ENCODE measurements at regions not wholly inside any gene's neighbourhood (a gene's known extent, or its start where the extent isn't known, plus 50 kb on each side); places are given as distances from the start of the nearest gene placed in this dataset.
"Not testable (repeated sequence)": the region's sequence is repeated elsewhere in the genome, so short reads cannot be mapped to it uniquely, and the experiment has no call there.

GRCh38 chr1:242912855-242913254, 342.2 kb downstream of the CEP170 start:
- H3K9ac ChIP-seq (ENCODE audit: low read depth, low read length, poor library complexity); H3K27me3 ChIP-seq (ENCODE audit: control insufficient read depth in 3 of 3, insufficient read depth in 3 of 3, low read depth in 1 of 3, low read length in 3 of 3); H3K4me2 ChIP-seq (ENCODE audit: insufficient read depth, low read length, poor library complexity, severe bottlenecking); H2BK12ac ChIP-seq (ENCODE audit: low read length); H2BK15ac ChIP-seq (ENCODE audit: low read length); H3K36me3 ChIP-seq (replicated peaks in 1 of 2; ENCODE audit: control insufficient read depth in 2 of 2, insufficient read depth in 2 of 2, low read length in 2 of 2); H4K91ac ChIP-seq (ENCODE audit: low read depth, low read length, poor library complexity); H2BK5ac ChIP-seq (ENCODE audit: low read length); H3K4me1 ChIP-seq (ENCODE audit: control insufficient read depth in 2 of 2, insufficient read depth in 1 of 2, low read depth in 1 of 2, low read length in 2 of 2); H3K18ac ChIP-seq (ENCODE audit: low read length); H3K27ac ChIP-seq (replicated peaks; ENCODE audit: low read length); H3K4me3 ChIP-seq (ENCODE audit: low read length in 2 of 2); H2AFZ ChIP-seq (ENCODE audit: low read length); H2BK120ac ChIP-seq (ENCODE audit: low read depth, low read length); H3K4ac ChIP-seq (ENCODE audit: low read length); H3K23ac ChIP-seq (ENCODE audit: low read depth, low read length, poor library complexity); H4K8ac ChIP-seq (ENCODE audit: low read depth, low read length); H3K9me3 ChIP-seq (replicated peaks in 1 of 2; ENCODE audit: control insufficient read depth in 2 of 2, insufficient read depth in 1 of 2, low read depth in 1 of 2, low read length in 2 of 2); H3K14ac ChIP-seq (ENCODE audit: low read length); H2AK5ac ChIP-seq (ENCODE audit: low read depth, low read length); H3K79me1 ChIP-seq (ENCODE audit: low read depth, low read length); DNase-seq (ENCODE audit: low spot score): not testable (repeated sequence)
- WGBS, 2 donors (ENCODE audit: extremely low coverage in 2 of 2, insufficient read length in 2 of 2, insufficient replicate concordance in 1 of 2): no CpG with 5 or more reads among the region's 1 CpG

GRCh38 chr1:242900558-242900957, 354.5 kb downstream of the CEP170 start:
- not testable (repeated sequence) for H3K4me2 ChIP-seq (ENCODE audit: insufficient read depth, low read length, poor library complexity, severe bottlenecking); H3K79me1 ChIP-seq (ENCODE audit: low read depth, low read length); H3K4ac ChIP-seq (ENCODE audit: low read length); H4K91ac ChIP-seq (ENCODE audit: low read depth, low read length, poor library complexity); H3K4me3 ChIP-seq (ENCODE audit: low read length in 2 of 2); H3K36me3 ChIP-seq (replicated peaks in 1 of 2; ENCODE audit: control insufficient read depth in 2 of 2, insufficient read depth in 2 of 2, low read length in 2 of 2); H3K9ac ChIP-seq (ENCODE audit: low read depth, low read length, poor library complexity); H2AK5ac ChIP-seq (ENCODE audit: low read depth, low read length); H3K14ac ChIP-seq (ENCODE audit: low read length); H4K8ac ChIP-seq (ENCODE audit: low read depth, low read length); H3K27ac ChIP-seq (replicated peaks; ENCODE audit: low read length); H3K23ac ChIP-seq (ENCODE audit: low read depth, low read length, poor library complexity); H2BK12ac ChIP-seq (ENCODE audit: low read length); H3K4me1 ChIP-seq (ENCODE audit: control insufficient read depth in 2 of 2, insufficient read depth in 1 of 2, low read depth in 1 of 2, low read length in 2 of 2); H2BK15ac ChIP-seq (ENCODE audit: low read length); H3K9me3 ChIP-seq (replicated peaks in 1 of 2; ENCODE audit: control insufficient read depth in 2 of 2, insufficient read depth in 1 of 2, low read depth in 1 of 2, low read length in 2 of 2); H2BK120ac ChIP-seq (ENCODE audit: low read depth, low read length); DNase-seq (ENCODE audit: low spot score); H3K18ac ChIP-seq (ENCODE audit: low read length); H2AFZ ChIP-seq (ENCODE audit: low read length); H2BK5ac ChIP-seq (ENCODE audit: low read length); H3K27me3 ChIP-seq (ENCODE audit: control insufficient read depth in 3 of 3, insufficient read depth in 3 of 3, low read depth in 1 of 3, low read length in 3 of 3)
- no CpG with 5 or more reads among the region's 2 CpGs for WGBS, 2 donors (ENCODE audit: extremely low coverage in 2 of 2, insufficient read length in 2 of 2, insufficient replicate concordance in 1 of 2)

GRCh38 chr1:242890192-242890741, 364.8 kb downstream of the CEP170 start:
- no peak overlapping the region for H3K4ac ChIP-seq (ENCODE audit: low read length)
- no peaks in the 10 kb centered on the region for H3K36me3 ChIP-seq (replicated peaks in 1 of 2; ENCODE audit: control insufficient read depth in 2 of 2, insufficient read depth in 2 of 2, low read length in 2 of 2)
- H2BK15ac ChIP-seq (ENCODE audit: low read length): no peak overlapping the region
- peaks cover 0 to 7% (median 0%) of the 10 kb centered on the region in 3 experiments for H3K27me3 ChIP-seq (ENCODE audit: control insufficient read depth in 3 of 3, insufficient read depth in 3 of 3, low read depth in 1 of 3, low read length in 3 of 3)
- no peak overlapping the region for H2BK120ac ChIP-seq (ENCODE audit: low read depth, low read length)
- H3K23ac ChIP-seq (ENCODE audit: low read depth, low read length, poor library complexity): no peak overlapping the region
- peak overlapping the region in 1 of 2 donors; percentile 71 for H3K4me3 ChIP-seq (ENCODE audit: low read length in 2 of 2)
- no peaks in the 10 kb centered on the region for H3K79me1 ChIP-seq (ENCODE audit: low read depth, low read length)
- H3K4me1 ChIP-seq (ENCODE audit: control insufficient read depth in 2 of 2, insufficient read depth in 1 of 2, low read depth in 1 of 2, low read length in 2 of 2): no peaks in the 10 kb centered on the region
- no peak overlapping the region for H3K14ac ChIP-seq (ENCODE audit: low read length)
- no CpG with 5 or more reads among the region's 42 CpGs for WGBS, 2 donors (ENCODE audit: extremely low coverage in 2 of 2, insufficient read length in 2 of 2, insufficient replicate concordance in 1 of 2)
- H4K8ac ChIP-seq (ENCODE audit: low read depth, low read length): no peak overlapping the region
- H2BK5ac ChIP-seq (ENCODE audit: low read length): no peak overlapping the region
- no peak overlapping the region for H3K9ac ChIP-seq (ENCODE audit: low read depth, low read length, poor library complexity)
- no peak overlapping the region for H2BK12ac ChIP-seq (ENCODE audit: low read length)
- H3K18ac ChIP-seq (ENCODE audit: low read length): no peak overlapping the region
- H3K9me3 ChIP-seq (replicated peaks in 1 of 2; ENCODE audit: control insufficient read depth in 2 of 2, insufficient read depth in 1 of 2, low read depth in 1 of 2, low read length in 2 of 2): no peaks in the 10 kb centered on the region
- H2AFZ ChIP-seq (ENCODE audit: low read length): peak overlapping the region; percentile 84
- H3K4me2 ChIP-seq (ENCODE audit: insufficient read depth, low read length, poor library complexity, severe bottlenecking): peak overlapping the region; percentile 77
- no peak overlapping the region for H4K91ac ChIP-seq (ENCODE audit: low read depth, low read length, poor library complexity)
- peak; percentile 57 for DNase-seq (ENCODE audit: low spot score)
- no peak overlapping the region for H2AK5ac ChIP-seq (ENCODE audit: low read depth, low read length)
- no peak overlapping the region for H3K27ac ChIP-seq (replicated peaks; ENCODE audit: low read length)

GRCh38 chr1:242886137-242886536, 361.6 kb upstream of the PLD5 start:
- no peak overlapping the region for H3K4ac ChIP-seq (ENCODE audit: low read length)
- H4K91ac ChIP-seq (ENCODE audit: low read depth, low read length, poor library complexity): no peak overlapping the region
- no peaks in the 10 kb centered on the region for H3K9me3 ChIP-seq (replicated peaks in 1 of 2; ENCODE audit: control insufficient read depth in 2 of 2, insufficient read depth in 1 of 2, low read depth in 1 of 2, low read length in 2 of 2)
- no peak overlapping the region for H3K27ac ChIP-seq (replicated peaks; ENCODE audit: low read length)
- H2BK12ac ChIP-seq (ENCODE audit: low read length): no peak overlapping the region
- H3K4me1 ChIP-seq (ENCODE audit: control insufficient read depth in 2 of 2, insufficient read depth in 1 of 2, low read depth in 1 of 2, low read length in 2 of 2): no peaks in the 10 kb centered on the region
- no peak overlapping the region for H2AK5ac ChIP-seq (ENCODE audit: low read depth, low read length)
- no peak overlapping the region for H2BK15ac ChIP-seq (ENCODE audit: low read length)
- H3K14ac ChIP-seq (ENCODE audit: low read length): no peak overlapping the region
- H3K79me1 ChIP-seq (ENCODE audit: low read depth, low read length): no peaks in the 10 kb centered on the region
- H4K8ac ChIP-seq (ENCODE audit: low read depth, low read length): no peak overlapping the region
- H3K4me3 ChIP-seq (ENCODE audit: low read length in 2 of 2): no peak overlapping the region
- H2BK120ac ChIP-seq (ENCODE audit: low read depth, low read length): no peak overlapping the region
- no peak overlapping the region for H2BK5ac ChIP-seq (ENCODE audit: low read length)
- no peaks in the 10 kb centered on the region for H3K36me3 ChIP-seq (replicated peaks in 1 of 2; ENCODE audit: control insufficient read depth in 2 of 2, insufficient read depth in 2 of 2, low read length in 2 of 2)
- no peak overlapping the region for H3K23ac ChIP-seq (ENCODE audit: low read depth, low read length, poor library complexity)
- H3K18ac ChIP-seq (ENCODE audit: low read length): no peak overlapping the region
- H3K9ac ChIP-seq (ENCODE audit: low read depth, low read length, poor library complexity): no peak overlapping the region
- no peak for DNase-seq (ENCODE audit: low spot score)
- peaks cover 0 to 5% (median 0%) of the 10 kb centered on the region in 3 experiments for H3K27me3 ChIP-seq (ENCODE audit: control insufficient read depth in 3 of 3, insufficient read depth in 3 of 3, low read depth in 1 of 3, low read length in 3 of 3)
- no peak overlapping the region for H3K4me2 ChIP-seq (ENCODE audit: insufficient read depth, low read length, poor library complexity, severe bottlenecking)
- WGBS, 2 donors (ENCODE audit: extremely low coverage in 2 of 2, insufficient read length in 2 of 2, insufficient replicate concordance in 1 of 2): no CpG with 5 or more reads among the region's 2 CpGs
- no peak overlapping the region for H2AFZ ChIP-seq (ENCODE audit: low read length)
